ENCODE measurements at regions not wholly inside any gene's neighbourhood (a gene's known extent, or its start where the extent isn't known, plus 50 kb on each side); places are given as distances from the start of the nearest gene placed in this dataset.

GRCh38 chr5:62720031-62720441 is 141.4 kb downstream of the LRRC70 start:
- no peaks in the 10 kb centered on the region for H3K27me3 ChIP-seq
- no peak overlapping the region for H3K4me3 ChIP-seq
- TF ChIP-seq CTCF (IDR thresholded peaks at IDR 0.05) = no peak
- DNase-seq (ENCODE audit: low spot score in 2 of 2) = no peak
- H3K4me1 ChIP-seq = no peaks in the 10 kb centered on the region
- H3K36me3 ChIP-seq = no peaks in the 10 kb centered on the region
- intact Hi-C loops (cut with DNase I) = no loop called here
- no peak overlapping the region for H3K27ac ChIP-seq
- H3K9me3 ChIP-seq = no peaks in the 10 kb centered on the region

GRCh38 chr5:62719061-62719720 is 140.6 kb downstream of the LRRC70 start:
- H3K27ac ChIP-seq = no peak overlapping the region
- H3K4me3 ChIP-seq = no peak overlapping the region
- no peak for TF ChIP-seq CTCF (IDR thresholded peaks at IDR 0.05)
- intact Hi-C loops (cut with DNase I) = no loop called here
- DNase-seq (ENCODE audit: low spot score in 2 of 2) = no peak
- H3K9me3 ChIP-seq = no peaks in the 10 kb centered on the region
- H3K4me1 ChIP-seq = no peaks in the 10 kb centered on the region
- H3K27me3 ChIP-seq = no peaks in the 10 kb centered on the region
- no peaks in the 10 kb centered on the region for H3K36me3 ChIP-seq

- H3K4me1 ChIP-seq = no peaks in the 10 kb centered on the region
- H3K36me3 ChIP-seq = no peaks in the 10 kb centered on the region
- no peak overlapping the region for H3K4me3 ChIP-seq
- H3K27me3 ChIP-seq = no peaks in the 10 kb centered on the region
- intact Hi-C loops (cut with DNase I) = no loop called here
- no peak overlapping the region for H3K27ac ChIP-seq
- TF ChIP-seq CTCF (IDR thresholded peaks at IDR 0.05) = no peak
- no peaks in the 10 kb centered on the region for H3K9me3 ChIP-seq
- DNase-seq (ENCODE audit: low spot score in 2 of 2) = no peak
Observed at GRCh38 chr5:62718324-62718723, 139.7 kb downstream of the LRRC70 start.

GRCh38 chr5:62717301-62717933 is 138.8 kb downstream of the LRRC70 start:
- Histone ChIP-seq H3K27ac (no peak overlapping the region), H3K4me3 (no peak overlapping the region), H3K27me3 (no peaks in the 10 kb centered on the region), H3K36me3 (no peaks in the 10 kb centered on the region), H3K9me3 (no peaks in the 10 kb centered on the region), H3K4me1 (no peaks in the 10 kb centered on the region)
- intact Hi-C loops (cut with DNase I) = no loop called here
- DNase-seq (ENCODE audit: low spot score in 2 of 2) = no peak
- TF ChIP-seq CTCF (IDR thresholded peaks at IDR 0.05) = no peak

GRCh38 chr5:62714296-62714695 is 135.7 kb downstream of the LRRC70 start:
- no peak for DNase-seq (ENCODE audit: low spot score in 2 of 2)
- Histone ChIP-seq H3K4me1 (no peaks in the 10 kb centered on the region), H3K4me3 (no peak overlapping the region), H3K27me3 (no peaks in the 10 kb centered on the region), H3K27ac (no peak overlapping the region), H3K9me3 (no peaks in the 10 kb centered on the region), H3K36me3 (no peaks in the 10 kb centered on the region)
- no peak for TF ChIP-seq CTCF (IDR thresholded peaks at IDR 0.05)
- intact Hi-C loops (cut with DNase I) = no loop called here

All from ascending aorta (tissue), 2 donors.